ENCODE measurements at regions not wholly inside any gene's neighbourhood (a gene's known extent, or its start where the extent isn't known, plus 50 kb on each side); places are given as distances from the start of the nearest gene placed in this dataset.

GRCh38 chr9:31736581-31737179, 647.8 kb upstream of the ACO1 start:
- TF ChIP-seq, protein P1, sequence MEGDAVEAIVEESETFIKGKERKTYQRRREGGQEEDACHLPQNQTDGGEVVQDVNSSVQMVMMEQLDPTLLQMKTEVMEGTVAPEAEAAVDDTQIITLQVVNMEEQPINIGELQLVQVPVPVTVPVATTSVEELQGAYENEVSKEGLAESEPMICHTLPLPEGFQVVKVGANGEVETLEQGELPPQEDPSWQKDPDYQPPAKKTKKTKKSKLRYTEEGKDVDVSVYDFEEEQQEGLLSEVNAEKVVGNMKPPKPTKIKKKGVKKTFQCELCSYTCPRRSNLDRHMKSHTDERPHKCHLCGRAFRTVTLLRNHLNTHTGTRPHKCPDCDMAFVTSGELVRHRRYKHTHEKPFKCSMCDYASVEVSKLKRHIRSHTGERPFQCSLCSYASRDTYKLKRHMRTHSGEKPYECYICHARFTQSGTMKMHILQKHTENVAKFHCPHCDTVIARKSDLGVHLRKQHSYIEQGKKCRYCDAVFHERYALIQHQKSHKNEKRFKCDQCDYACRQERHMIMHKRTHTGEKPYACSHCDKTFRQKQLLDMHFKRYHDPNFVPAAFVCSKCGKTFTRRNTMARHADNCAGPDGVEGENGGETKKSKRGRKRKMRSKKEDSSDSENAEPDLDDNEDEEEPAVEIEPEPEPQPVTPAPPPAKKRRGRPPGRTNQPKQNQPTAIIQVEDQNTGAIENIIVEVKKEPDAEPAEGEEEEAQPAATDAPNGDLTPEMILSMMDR (IDR thresholded peaks at IDR 0.05), result no peak
- no peak for TF ChIP-seq EZH2 (IDR thresholded peaks at IDR 0.05)

Measured in neural progenitor cell (in vitro differentiated cells).